ENCODE measurements at regions not wholly inside any gene's neighbourhood (a gene's known extent, or its start where the extent isn't known, plus 50 kb on each side); places are given as distances from the start of the nearest gene placed in this dataset.
"Not testable (repeated sequence)": the region's sequence is repeated elsewhere in the genome, so short reads cannot be mapped to it uniquely, and the experiment has no call there.

GRCh38 chr4:49573666-49574215 lies 587.7 kb downstream of the CWH43 start:
- not testable (repeated sequence) for TF ChIP-seq POLR2A, POLR2AphosphoS5 (IDR thresholded peaks at IDR 0.05)

Data from suprapubic skin (tissue), 4 donors.